NB4 (cell line): ENCODE measurements at regions not wholly inside any gene's neighbourhood (a gene's known extent, or its start where the extent isn't known, plus 50 kb on each side); places are given as distances from the start of the nearest gene placed in this dataset.

Experiments
- CTCF ChIP-seq: IDR thresholded peaks from one replicate; pipeline ENCODE4 v1.5.1; 2012; ENCODE audit warnings: low read depth, low read length
- MAX ChIP-seq: IDR thresholded peaks from 2 replicates; pipeline ENCODE4 v1.6.1; 2011; ENCODE audit warnings: low read depth, low read length
- MYC ChIP-seq: IDR thresholded peaks from 2 replicates; pipeline ENCODE4 v1.6.1; 2011; ENCODE audit warnings: low read depth, low read length
- POLR2A ChIP-seq: IDR thresholded peaks from 2 replicates; pipeline ENCODE4 v1.6.1; 2011; ENCODE audit warnings: mild to moderate bottlenecking; ENCODE audit not compliant: insufficient read length; ENCODE audit errors: extremely low read depth

GRCh38 chr20:63133481-63134091, 82.3 kb downstream of the YTHDF1 start:
- TF ChIP-seq CTCF (no peak), POLR2A (no peak), MAX (no peak), MYC (no peak)
